K562 (cell line): ENCODE measurements at regions not wholly inside any gene's neighbourhood (a gene's known extent, or its start where the extent isn't known, plus 50 kb on each side); places are given as distances from the start of the nearest gene placed in this dataset.

ENCODE experiments used
- C11orf30 ChIP-seq: fragments of 450-650 bp; IDR thresholded peaks from 2 replicates; pipeline ENCODE4 v1.6.1; 2016; ENCODE audit warnings: low read depth, mild to moderate bottlenecking
- HNRNPK ChIP-seq: fragments of 200-400 bp; formaldehyde crosslinking; IDR thresholded peaks from one replicate; pipeline ENCODE4 v1.6.1; 2018; ENCODE audit warnings: mild to moderate bottlenecking, low read depth, low read length; ENCODE audit not compliant: poor library complexity, severe bottlenecking
- HNRNPL ChIP-seq: fragments of 200-400 bp; formaldehyde crosslinking; IDR thresholded peaks from 2 replicates; pipeline ENCODE4 v1.6.1; 2017; ENCODE audit warnings: low read depth, mild to moderate bottlenecking, low read length
- MAFG ChIP-seq: fragments of 450-650 bp; conservative IDR thresholded peaks from 2 replicates; pipeline ENCODE4 v1.6.1; 2016; ENCODE audit warnings: missing genetic modification characterization, missing compliant biosample characterization
- MYNN ChIP-seq, 2 experiments: sonication (generic); formaldehyde crosslinking in 1 of 2; IDR thresholded peaks; 2 replicates each; pipeline versions ENCODE4 v1.5.0 to v1.6.1; 2016 to 2020; ENCODE audit warnings: antibody characterized with exemption in 1 of 2, missing genetic modification reagents in 1 of 2
- RBM22 ChIP-seq: fragments of 200-400 bp; formaldehyde crosslinking; IDR thresholded peaks from 2 replicates; pipeline ENCODE4 v1.6.1; 2018; ENCODE audit warnings: low read length, low read depth; ENCODE audit not compliant: poor library complexity, severe bottlenecking
- SMARCC2 ChIP-seq: fragments of 450-650 bp; IDR thresholded peaks from 2 replicates; pipeline ENCODE4 v1.6.1; 2017; ENCODE audit warnings: antibody characterized with exemption, moderate library complexity, mild to moderate bottlenecking, low read depth
- TCFL5 ChIP-seq: fragments of 250-450 bp; sonication (Bioruptor Pico); conservative IDR thresholded peaks from 2 replicates; pipeline ENCODE4 v1.6.1; 2021; ENCODE audit warnings: mild to moderate bottlenecking, moderate library complexity, matching md5 sums
- ZFPM2 ChIP-seq: fragments of 250-450 bp; sonication (Bioruptor Pico); IDR thresholded peaks from 2 replicates; pipeline ENCODE4 v1.5.1; 2022; ENCODE audit warnings: mild to moderate bottlenecking
- ZNF140 ChIP-seq: fragments of 250-450 bp; sonication (Bioruptor Pico); IDR thresholded peaks from 2 replicates; pipeline ENCODE4 v1.8.0; 2021; ENCODE audit warnings: moderate library complexity, mild to moderate bottlenecking, inconsistent platforms
- ZNF316 ChIP-seq: fragments of 450-650 bp; IDR thresholded peaks from 2 replicates; pipeline ENCODE4 v1.6.1; 2016
- TF ChIP-seq, protein P1 (sequence below), 2 experiments: fragments of 450-650 bp; IDR thresholded peaks; 2 replicates each; pipeline ENCODE4 v1.6.1; 2016; ENCODE audit warnings: mild to moderate bottlenecking in 2 of 2, borderline replicate concordance in 1 of 2, low read depth in 1 of 2, moderate library complexity in 1 of 2
- TF ChIP-seq, protein P2 (sequence below): fragments of 250-450 bp; sonication (Bioruptor Pico); IDR thresholded peaks from 2 replicates; pipeline ENCODE4 v1.8.0; 2021; ENCODE audit warnings: borderline replicate concordance, mild to moderate bottlenecking, moderate library complexity; ENCODE audit not compliant: poor library complexity, severe bottlenecking
- TF ChIP-seq, protein P3 (sequence below): fragments of 450-650 bp; IDR thresholded peaks from 2 replicates; pipeline ENCODE4 v1.6.1; 2016; ENCODE audit warnings: mild to moderate bottlenecking

DNA sequence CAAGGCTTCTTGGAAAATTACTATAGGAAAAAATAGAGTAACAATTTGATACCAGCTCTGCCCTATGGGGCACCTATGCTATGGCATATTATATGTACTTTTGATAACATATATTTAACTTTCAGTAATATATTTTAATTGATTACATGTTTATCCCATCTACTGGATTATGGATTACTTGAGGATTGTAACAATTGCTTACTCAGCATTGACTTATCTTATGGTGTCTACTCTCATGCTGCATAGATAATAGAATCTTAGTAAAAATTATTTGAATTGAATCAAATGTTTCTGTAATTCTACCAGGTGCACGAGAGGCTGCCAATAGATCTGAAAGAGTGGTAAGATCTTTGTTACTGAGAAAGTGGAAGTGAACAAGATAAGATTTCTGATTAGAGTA is 57.8 kb upstream of the CALCR start (continued):
- TF ChIP-seq, protein P1, sequence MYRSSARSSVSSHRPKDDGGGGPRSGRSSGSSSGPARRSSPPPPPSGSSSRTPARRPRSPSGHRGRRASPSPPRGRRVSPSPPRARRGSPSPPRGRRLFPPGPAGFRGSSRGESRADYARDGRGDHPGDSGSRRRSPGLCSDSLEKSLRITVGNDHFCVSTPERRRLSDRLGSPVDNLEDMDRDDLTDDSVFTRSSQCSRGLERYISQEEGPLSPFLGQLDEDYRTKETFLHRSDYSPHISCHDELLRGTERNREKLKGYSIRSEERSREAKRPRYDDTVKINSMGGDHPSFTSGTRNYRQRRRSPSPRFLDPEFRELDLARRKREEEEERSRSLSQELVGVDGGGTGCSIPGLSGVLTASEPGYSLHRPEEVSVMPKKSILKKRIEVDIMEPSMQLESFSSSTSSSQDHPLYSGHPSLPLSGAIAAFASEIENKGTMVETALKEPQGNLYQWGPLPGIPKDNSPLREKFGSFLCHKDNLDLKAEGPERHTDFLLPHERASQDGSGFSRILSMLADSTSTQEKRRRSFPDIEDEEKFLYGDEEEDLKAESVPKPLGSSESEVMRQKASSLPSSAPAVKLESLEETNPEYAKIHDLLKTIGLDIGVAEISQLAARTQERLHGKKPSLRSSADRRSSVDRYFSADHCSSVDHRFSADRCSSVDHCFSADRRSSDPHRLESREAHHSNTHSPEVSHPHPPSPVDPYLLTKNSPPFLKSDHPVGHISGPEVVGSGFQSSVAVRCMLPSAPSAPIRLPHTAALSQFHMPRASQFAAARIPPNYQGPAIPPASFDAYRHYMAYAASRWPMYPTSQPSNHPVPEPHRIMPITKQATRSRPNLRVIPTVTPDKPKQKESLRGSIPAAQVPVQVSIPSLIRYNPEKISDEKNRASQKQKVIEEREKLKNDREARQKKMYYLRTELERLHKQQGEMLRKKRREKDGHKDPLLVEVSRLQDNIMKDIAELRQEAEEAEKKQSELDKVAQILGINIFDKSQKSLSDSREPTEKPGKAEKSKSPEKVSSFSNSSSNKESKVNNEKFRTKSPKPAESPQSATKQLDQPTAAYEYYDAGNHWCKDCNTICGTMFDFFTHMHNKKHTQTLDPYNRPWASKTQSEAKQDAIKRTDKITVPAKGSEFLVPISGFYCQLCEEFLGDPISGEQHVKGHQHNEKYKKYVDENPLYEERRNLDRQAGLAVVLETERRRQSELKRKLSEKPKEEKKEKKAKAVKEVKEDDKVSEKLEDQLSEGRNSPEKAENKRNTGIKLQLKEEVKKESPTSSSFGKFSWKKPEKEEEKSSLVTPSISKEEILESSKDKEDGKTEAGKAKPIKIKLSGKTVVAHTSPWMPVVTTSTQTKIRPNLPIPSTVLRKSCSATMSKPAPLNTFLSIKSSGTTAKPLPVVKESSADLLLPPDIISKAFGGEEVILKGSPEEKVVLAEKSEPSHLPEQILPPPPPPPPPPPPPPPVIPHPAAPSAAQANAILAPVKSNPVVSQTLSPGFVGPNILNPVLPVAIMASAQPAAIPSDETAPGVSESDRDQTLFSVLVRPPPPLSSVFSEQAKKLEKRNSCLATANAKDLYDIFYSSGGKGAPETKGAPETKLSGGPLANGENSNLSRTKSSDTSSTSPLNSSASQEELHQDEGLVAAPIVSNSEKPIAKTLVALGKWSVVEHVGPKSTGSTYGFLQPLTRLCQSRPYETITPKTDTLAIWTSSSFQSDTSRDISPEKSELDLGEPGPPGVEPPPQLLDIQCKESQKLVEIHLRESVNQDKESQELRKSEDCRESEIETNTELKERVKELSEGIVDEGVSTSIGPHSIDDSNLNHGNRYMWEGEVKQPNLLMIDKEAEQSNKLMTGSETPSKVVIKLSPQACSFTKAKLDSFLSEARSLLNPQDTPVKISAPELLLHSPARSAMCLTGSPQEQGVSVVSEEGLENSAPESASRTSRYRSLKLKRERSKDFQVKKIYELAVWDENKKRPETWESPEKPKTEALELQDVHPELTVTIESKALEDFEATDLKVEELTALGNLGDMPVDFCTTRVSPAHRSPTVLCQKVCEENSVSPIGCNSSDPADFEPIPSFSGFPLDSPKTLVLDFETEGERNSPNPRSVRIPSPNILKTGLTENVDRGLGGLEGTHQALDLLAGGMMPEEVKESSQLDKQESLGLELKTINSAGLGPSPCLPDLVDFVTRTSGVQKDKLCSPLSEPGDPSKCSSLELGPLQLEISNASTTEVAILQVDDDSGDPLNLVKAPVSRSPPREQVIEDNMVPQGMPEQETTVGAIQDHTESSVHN (IDR thresholded peaks at IDR 0.05; ENCODE audit: borderline replicate concordance in 1 of 2, low read depth in 1 of 2): no peak
- TF ChIP-seq ZNF316 (peak; percentile 75), SMARCC2 (no peak), TCFL5 (CRISPR knock-in tag) (no peak), C11orf30 (peak; percentile 63), MAFG (tag) (peak; percentile 59), HNRNPL (no peak), RBM22 (no peak), MYNN (IDR thresholded peaks at IDR 0.05) (no peak), MYNN (CRISPR knock-in tag; IDR thresholded peaks at IDR 0.05) (no peak), ZFPM2 (CRISPR knock-in tag) (no peak), ZNF140 (CRISPR knock-in tag) (no peak), HNRNPK (no peak)
- TF ChIP-seq, protein P2, sequence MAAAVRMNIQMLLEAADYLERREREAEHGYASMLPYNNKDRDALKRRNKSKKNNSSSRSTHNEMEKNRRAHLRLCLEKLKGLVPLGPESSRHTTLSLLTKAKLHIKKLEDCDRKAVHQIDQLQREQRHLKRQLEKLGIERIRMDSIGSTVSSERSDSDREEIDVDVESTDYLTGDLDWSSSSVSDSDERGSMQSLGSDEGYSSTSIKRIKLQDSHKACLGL (CRISPR knock-in tag): no peak
- TF ChIP-seq, protein P3, sequence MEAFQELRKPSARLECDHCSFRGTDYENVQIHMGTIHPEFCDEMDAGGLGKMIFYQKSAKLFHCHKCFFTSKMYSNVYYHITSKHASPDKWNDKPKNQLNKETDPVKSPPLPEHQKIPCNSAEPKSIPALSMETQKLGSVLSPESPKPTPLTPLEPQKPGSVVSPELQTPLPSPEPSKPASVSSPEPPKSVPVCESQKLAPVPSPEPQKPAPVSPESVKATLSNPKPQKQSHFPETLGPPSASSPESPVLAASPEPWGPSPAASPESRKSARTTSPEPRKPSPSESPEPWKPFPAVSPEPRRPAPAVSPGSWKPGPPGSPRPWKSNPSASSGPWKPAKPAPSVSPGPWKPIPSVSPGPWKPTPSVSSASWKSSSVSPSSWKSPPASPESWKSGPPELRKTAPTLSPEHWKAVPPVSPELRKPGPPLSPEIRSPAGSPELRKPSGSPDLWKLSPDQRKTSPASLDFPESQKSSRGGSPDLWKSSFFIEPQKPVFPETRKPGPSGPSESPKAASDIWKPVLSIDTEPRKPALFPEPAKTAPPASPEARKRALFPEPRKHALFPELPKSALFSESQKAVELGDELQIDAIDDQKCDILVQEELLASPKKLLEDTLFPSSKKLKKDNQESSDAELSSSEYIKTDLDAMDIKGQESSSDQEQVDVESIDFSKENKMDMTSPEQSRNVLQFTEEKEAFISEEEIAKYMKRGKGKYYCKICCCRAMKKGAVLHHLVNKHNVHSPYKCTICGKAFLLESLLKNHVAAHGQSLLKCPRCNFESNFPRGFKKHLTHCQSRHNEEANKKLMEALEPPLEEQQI: no peak
